NCI-H2171 treated with DMSO at 0.1 percent for 48 hours (cell line): ENCODE measurements at regions not wholly inside any gene's neighbourhood (a gene's known extent, or its start where the extent isn't known, plus 50 kb on each side); places are given as distances from the start of the nearest gene placed in this dataset.

Experiments
- DNase-seq: peaks from one replicate; lab custom pipeline; 2025; lab: John Stamatoyannopoulos, UW

- DNase-seq = no peak
These were observed 249.6 kb upstream of the SPRY2 start for GRCh38 chr13:80590551-80590950.

- no peak for DNase-seq
These were observed 245.4 kb upstream of the SPRY2 start for GRCh38 chr13:80586356-80586755.

- no peak for DNase-seq
These were observed 244.6 kb upstream of the SPRY2 start for GRCh38 chr13:80585531-80585930.

GRCh38 chr13:80584785-80585184 lies 243.9 kb upstream of the SPRY2 start:
- DNase-seq = no peak

GRCh38 chr13:80584306-80584705 lies 243.4 kb upstream of the SPRY2 start:
- no peak for DNase-seq

- DNase-seq = peak; percentile 23
These were observed 237.2 kb upstream of the SPRY2 start for GRCh38 chr13:80577926-80578670.

GRCh38 chr13:80577285-80577684 lies 236.4 kb upstream of the SPRY2 start:
- no peak for DNase-seq

- no peak for DNase-seq
These were observed 233.4 kb upstream of the SPRY2 start for GRCh38 chr13:80574113-80574850.

- no peak for DNase-seq
These were observed 232.0 kb upstream of the SPRY2 start for GRCh38 chr13:80572923-80573316.

- DNase-seq = no peak
These were observed 231.5 kb upstream of the SPRY2 start for GRCh38 chr13:80572308-80572922.

GRCh38 chr13:80571346-80572307 lies 230.7 kb upstream of the SPRY2 start:
- no peak for DNase-seq

GRCh38 chr13:80563439-80563838 lies 222.5 kb upstream of the SPRY2 start:
- DNase-seq = no peak

GRCh38 chr13:80562433-80563156 lies 221.7 kb upstream of the SPRY2 start:
- DNase-seq = no peak

GRCh38 chr13:80560609-80561008 lies 219.7 kb upstream of the SPRY2 start:
- no peak for DNase-seq

- DNase-seq = no peak
These were observed 219.0 kb upstream of the SPRY2 start for GRCh38 chr13:80559944-80560343.

GRCh38 chr13:80558074-80558473 lies 217.1 kb upstream of the SPRY2 start:
- DNase-seq = no peak

- DNase-seq = no peak
These were observed 215.1 kb upstream of the SPRY2 start for GRCh38 chr13:80555796-80556678.

GRCh38 chr13:80552851-80553440 lies 212.0 kb upstream of the SPRY2 start:
- DNase-seq = no peak

GRCh38 chr13:80551650-80552497 lies 210.9 kb upstream of the SPRY2 start:
- no peak for DNase-seq
